ENCODE measurements at regions not wholly inside any gene's neighbourhood (a gene's known extent, or its start where the extent isn't known, plus 50 kb on each side); places are given as distances from the start of the nearest gene placed in this dataset.

DNA sequence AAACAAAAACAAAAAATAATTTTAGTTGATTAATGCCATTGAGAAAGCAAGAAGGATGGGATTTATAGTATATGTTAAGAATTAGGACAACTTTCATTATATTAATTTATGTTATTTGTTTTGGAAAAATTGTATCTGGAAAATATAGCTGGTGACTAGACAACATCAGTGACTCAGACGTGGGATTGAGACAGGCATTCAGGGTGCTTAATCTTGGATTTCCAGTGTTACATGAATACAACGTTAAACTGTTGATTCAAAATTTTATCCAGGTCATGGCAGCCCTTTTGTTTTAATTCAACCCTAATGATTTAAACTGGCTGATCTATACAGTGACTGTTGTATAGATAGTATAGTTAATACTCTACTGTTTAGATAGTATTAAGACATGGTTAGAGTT is 827.1 kb upstream of the B3GALT2 start:
- TF ChIP-seq CTCF (conservative IDR thresholded peaks at IDR 0.05) (no peak), EZH2 (IDR thresholded peaks at IDR 0.05; ENCODE audit: low read depth) (no peak)

All from PC-9 (cell line).